Psoas muscle (tissue), 7 donors: ENCODE measurements at regions not wholly inside any gene's neighbourhood (a gene's known extent, or its start where the extent isn't known, plus 50 kb on each side); places are given as distances from the start of the nearest gene placed in this dataset.
"Not testable (repeated sequence)": the region's sequence is repeated elsewhere in the genome, so short reads cannot be mapped to it uniquely, and the experiment has no call there.

Experiments
- ATAC-seq, 4 donors: fragments of 200-7000 bp; cut with Tn5 transposase; one replicate each; pipeline ENCODE4 v1.9.1; 2020; ENCODE audit warnings: moderate library complexity in 3 of 4, mild to moderate bottlenecking in 2 of 4
- DNase-seq, 2 donors: peaks; one replicate each; pipeline ENCODE4 v3.0.0-alpha.2; 2020
- H3K27ac ChIP-seq: fragments of 200-600 bp; one replicate; pipeline ENCODE4 v1.8.0; 2022
- H3K27me3 ChIP-seq, 3 donors: fragments of 200-600 bp in 1 of 3; one replicate each; pipeline versions ENCODE4 v1.6.1 to v1.8.0; 2013 to 2022; ENCODE audit warnings: low read length in 2 of 3, mild to moderate bottlenecking in 2 of 3, moderate library complexity in 1 of 3; ENCODE audit not compliant: insufficient read depth in 3 of 3
- H3K36me3 ChIP-seq, 2 donors: fragments of 200-600 bp in 1 of 2; one replicate each; pipeline versions ENCODE4 v1.6.1 to v1.8.0; 2013 to 2022; ENCODE audit warnings: low read depth in 1 of 2, mild to moderate bottlenecking in 1 of 2, moderate library complexity in 1 of 2; ENCODE audit not compliant: insufficient read depth in 1 of 2
- H3K4me1 ChIP-seq: fragments of 200-600 bp; one replicate; pipeline ENCODE4 v1.8.0; 2022
- H3K4me3 ChIP-seq: fragments of 200-600 bp; one replicate; pipeline ENCODE4 v1.8.0; 2022; ENCODE audit warnings: mild to moderate bottlenecking
- H3K9me3 ChIP-seq: fragments of 200-600 bp; one replicate; pipeline ENCODE4 v1.8.0; 2022
- WGBS, 3 donors: extraction: QIAGEN DNeasy Blood & Tissue Kit; methylation state at CpG; one replicate each; pipeline versions ENCODE4 v1.1.6 to v1.1.7; 2013; 5-methylcytosine and 5-hydroxymethylcytosine counted together
- intact Hi-C, 2 donors: fragments of 100-400 bp; cut with DNase I; formaldehyde crosslinking; loops; one replicate each; pipeline versions ENCODE4 v1.11.0 to v1.14.2; 2022
- TF ChIP-seq, protein P1 (sequence below): fragments of 200-600 bp; IDR thresholded peaks from one replicate; pipeline ENCODE4 v1.8.0; 2022; ENCODE audit warnings: antibody characterized with exemption
- donor health status: healthy with polysubstance abuse.
- donor health status: DM: no; HTN: no; CAD: no; lungs with moderate emphysema.
- donor health status: Bipolar disorder and iron deficiency.
- donor health status: healthy.
- donor health status: DM: yes; HTN: yes; CAD: no.
- donor health status: DM: no; HTN: no; CAD: no.
- donor health status: DM: yes; HTN: yes; CAD: no.

- 89 to 95% (median 92%) methylated on average over 3 of the region's 3 CpGs for WGBS, 3 donors
Observed at GRCh38 chr10:7108141-7108540, 302.7 kb downstream of the SFMBT2 start.

GRCh38 chr10:7107285-7107684, 303.5 kb downstream of the SFMBT2 start:
- 78 to 85% (median 82%) methylated on average over 5 of the region's 5 CpGs for WGBS, 3 donors
- H3K36me3 ChIP-seq = no peaks in the 10 kb centered on the region
- no peak overlapping the region for H3K4me3 ChIP-seq
- no peak for ATAC-seq
- no peaks in the 10 kb centered on the region for H3K4me1 ChIP-seq
- intact Hi-C loops = no loop called here
- H3K9me3 ChIP-seq = no peaks in the 10 kb centered on the region
- no peak for DNase-seq
- TF ChIP-seq, protein P1, sequence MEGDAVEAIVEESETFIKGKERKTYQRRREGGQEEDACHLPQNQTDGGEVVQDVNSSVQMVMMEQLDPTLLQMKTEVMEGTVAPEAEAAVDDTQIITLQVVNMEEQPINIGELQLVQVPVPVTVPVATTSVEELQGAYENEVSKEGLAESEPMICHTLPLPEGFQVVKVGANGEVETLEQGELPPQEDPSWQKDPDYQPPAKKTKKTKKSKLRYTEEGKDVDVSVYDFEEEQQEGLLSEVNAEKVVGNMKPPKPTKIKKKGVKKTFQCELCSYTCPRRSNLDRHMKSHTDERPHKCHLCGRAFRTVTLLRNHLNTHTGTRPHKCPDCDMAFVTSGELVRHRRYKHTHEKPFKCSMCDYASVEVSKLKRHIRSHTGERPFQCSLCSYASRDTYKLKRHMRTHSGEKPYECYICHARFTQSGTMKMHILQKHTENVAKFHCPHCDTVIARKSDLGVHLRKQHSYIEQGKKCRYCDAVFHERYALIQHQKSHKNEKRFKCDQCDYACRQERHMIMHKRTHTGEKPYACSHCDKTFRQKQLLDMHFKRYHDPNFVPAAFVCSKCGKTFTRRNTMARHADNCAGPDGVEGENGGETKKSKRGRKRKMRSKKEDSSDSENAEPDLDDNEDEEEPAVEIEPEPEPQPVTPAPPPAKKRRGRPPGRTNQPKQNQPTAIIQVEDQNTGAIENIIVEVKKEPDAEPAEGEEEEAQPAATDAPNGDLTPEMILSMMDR = no peak
- H3K27me3 ChIP-seq = peaks cover 0 to 6% (median 0%) of the 10 kb centered on the region in 3 donors
- no peak overlapping the region for H3K27ac ChIP-seq

More at GRCh38 chr10:7108141-7108540, 302.7 kb downstream of the SFMBT2 start:
- ATAC-seq (no peak), DNase-seq (no peak)
- Histone ChIP-seq H3K27me3 (peaks cover 0 to 6% (median 0%) of the 10 kb centered on the region in 3 donors), H3K36me3 (no peaks in the 10 kb centered on the region), H3K4me1 (no peaks in the 10 kb centered on the region), H3K4me3 (no peak overlapping the region), H3K9me3 (no peaks in the 10 kb centered on the region), H3K27ac (no peak overlapping the region)
- intact Hi-C loops = no loop called here
- TF ChIP-seq, protein P1 = no peak

DNA sequence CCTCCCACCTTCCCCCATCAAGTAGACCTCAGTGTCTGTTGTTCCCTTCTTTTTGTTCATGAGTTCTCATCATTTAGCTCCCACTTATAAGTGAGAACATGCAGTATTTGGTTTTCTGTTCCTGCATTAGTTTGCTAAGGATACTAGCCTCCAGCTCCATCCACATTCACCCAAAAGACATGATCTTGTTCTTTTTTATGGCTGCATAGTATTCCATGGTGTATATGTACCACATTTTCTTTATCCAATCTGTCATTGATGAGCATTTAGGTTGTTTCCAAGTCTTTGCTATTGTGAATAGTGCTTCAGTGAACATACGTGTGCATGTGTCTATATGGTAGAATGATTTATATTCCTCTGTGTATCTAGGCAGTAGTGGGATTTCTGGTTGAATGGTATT, 306.5 kb downstream of the SFMBT2 start:
- WGBS, 3 donors = 83 to 94% (median 87%) methylated on average over 1 of the region's 1 CpG
- ATAC-seq, H3K36me3 ChIP-seq, intact Hi-C loops, H3K27me3 ChIP-seq, H3K4me3 ChIP-seq, H3K4me1 ChIP-seq, DNase-seq, H3K9me3 ChIP-seq, H3K27ac ChIP-seq: not testable (repeated sequence)

DNA sequence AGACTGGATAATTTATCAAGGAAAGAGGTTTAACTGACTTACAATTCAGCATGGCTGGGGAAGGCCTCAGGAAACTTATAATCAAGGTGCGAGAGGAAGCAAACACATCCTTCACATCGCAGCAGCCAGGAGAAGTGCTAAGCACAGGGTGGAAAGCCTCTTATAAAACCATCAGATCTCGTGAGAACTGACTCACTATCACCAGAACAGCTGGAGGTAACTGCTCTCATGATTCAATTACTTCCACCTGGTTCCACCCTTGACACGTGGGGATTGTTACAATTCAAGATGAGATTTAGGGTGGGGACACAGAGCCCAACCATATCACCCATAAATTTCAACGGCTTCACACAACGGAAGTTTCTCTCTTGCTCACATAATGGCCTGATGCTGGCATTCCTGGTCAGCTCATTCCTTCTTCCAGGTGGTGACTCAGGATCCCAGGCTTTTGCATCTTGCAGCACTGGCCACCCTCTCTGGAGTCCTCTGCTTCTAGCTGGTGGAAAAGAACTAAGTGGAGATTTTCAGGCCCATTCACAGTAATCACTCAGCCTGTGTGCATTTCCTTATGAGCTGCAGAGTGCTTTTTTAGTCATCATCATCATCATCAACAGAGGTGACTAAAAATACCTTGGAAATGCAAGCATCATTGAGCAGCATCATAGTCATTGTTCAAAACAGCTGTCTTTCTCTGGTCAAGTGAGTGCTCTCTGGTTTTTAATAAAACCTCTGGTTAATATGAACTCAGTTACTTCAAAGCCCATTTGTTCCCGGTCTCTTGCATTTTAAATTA, 308.1 kb downstream of the SFMBT2 start:
- intact Hi-C loops = no loop called here
- H3K27ac ChIP-seq = no peak overlapping the region
- H3K36me3 ChIP-seq = no peaks in the 10 kb centered on the region
- TF ChIP-seq, protein P1 = no peak
- H3K27me3 ChIP-seq = peaks cover 0 to 4% (median 2%) of the 10 kb centered on the region in 3 donors
- DNase-seq (no peak), ATAC-seq (no peak)
- H3K4me3 ChIP-seq = no peak overlapping the region
- 64 to 69% (median 64%) methylated on average over 7 of the region's 7 CpGs for WGBS, 3 donors
- no peaks in the 10 kb centered on the region for H3K4me1 ChIP-seq
- no peaks in the 10 kb centered on the region for H3K9me3 ChIP-seq

DNA sequence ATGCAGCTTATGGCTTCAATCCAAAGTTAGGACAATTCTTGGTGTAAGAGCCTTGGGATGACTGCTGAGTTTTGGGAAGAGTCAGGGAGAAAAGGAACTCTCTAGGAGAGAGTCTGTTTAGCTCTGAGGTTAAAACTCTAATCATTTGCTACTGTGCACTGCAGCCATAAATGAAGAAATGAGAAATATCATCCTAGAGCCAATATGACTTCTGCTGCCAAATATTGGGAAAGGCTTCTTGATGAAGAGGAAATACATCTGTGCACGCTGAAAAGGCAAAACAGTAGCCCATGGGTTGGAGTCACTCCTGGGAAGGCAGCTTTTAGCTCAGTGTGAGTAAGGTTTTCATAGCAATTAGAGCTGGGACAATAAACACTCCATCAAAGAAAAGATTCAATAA, 308.8 kb downstream of the SFMBT2 start:
- Histone ChIP-seq H3K27me3 (peaks cover 0 to 4% (median 2%) of the 10 kb centered on the region in 3 donors), H3K27ac (no peak overlapping the region), H3K9me3 (no peaks in the 10 kb centered on the region), H3K4me3 (no peak overlapping the region), H3K4me1 (no peaks in the 10 kb centered on the region), H3K36me3 (no peaks in the 10 kb centered on the region)
- 41 to 62% (median 51%) methylated on average over 1 of the region's 1 CpG for WGBS, 3 donors
- no peak for DNase-seq
- no peak for ATAC-seq
- intact Hi-C loops = no loop called here
- TF ChIP-seq, protein P1 = no peak
